ENCODE measurements at regions not wholly inside any gene's neighbourhood (a gene's known extent, or its start where the extent isn't known, plus 50 kb on each side); places are given as distances from the start of the nearest gene placed in this dataset.

DNA sequence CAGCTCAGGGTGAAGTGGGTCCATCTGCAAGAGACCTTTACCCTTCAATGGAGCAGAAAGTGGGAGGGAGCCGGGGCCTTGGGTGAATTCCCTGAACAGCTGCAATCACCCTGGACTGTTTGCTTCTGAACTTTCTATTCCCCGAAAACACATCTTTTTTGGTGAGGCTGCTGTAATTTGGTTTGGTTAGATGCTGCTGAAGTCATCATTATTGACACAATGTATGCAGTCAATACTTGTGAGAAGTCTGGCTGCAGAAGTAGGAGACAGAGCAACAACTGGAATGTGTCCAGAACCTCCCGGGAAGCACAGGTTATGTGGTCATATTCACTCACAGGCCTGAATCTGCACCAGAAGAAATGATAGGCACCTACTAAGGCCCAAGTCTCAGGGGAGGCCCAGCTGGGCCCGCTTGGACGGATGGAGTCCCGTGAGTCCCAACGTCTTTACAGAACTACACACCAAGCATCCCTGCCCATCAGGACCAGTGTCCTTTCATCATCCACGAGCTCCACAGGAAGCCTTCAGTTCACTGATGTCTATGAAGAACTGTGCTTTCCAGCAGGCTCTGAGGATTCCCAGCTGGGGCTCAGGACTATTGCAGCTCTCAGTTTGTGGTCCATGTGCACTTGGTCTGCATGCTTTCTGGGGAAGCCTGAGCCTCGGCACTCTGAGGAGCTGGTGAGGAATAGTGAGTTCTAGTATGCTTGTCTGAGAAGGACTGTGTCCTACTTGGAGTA is 177.6 kb downstream of the THBS2 start:
- TF ChIP-seq, protein P1, sequence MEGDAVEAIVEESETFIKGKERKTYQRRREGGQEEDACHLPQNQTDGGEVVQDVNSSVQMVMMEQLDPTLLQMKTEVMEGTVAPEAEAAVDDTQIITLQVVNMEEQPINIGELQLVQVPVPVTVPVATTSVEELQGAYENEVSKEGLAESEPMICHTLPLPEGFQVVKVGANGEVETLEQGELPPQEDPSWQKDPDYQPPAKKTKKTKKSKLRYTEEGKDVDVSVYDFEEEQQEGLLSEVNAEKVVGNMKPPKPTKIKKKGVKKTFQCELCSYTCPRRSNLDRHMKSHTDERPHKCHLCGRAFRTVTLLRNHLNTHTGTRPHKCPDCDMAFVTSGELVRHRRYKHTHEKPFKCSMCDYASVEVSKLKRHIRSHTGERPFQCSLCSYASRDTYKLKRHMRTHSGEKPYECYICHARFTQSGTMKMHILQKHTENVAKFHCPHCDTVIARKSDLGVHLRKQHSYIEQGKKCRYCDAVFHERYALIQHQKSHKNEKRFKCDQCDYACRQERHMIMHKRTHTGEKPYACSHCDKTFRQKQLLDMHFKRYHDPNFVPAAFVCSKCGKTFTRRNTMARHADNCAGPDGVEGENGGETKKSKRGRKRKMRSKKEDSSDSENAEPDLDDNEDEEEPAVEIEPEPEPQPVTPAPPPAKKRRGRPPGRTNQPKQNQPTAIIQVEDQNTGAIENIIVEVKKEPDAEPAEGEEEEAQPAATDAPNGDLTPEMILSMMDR (IDR thresholded peaks at IDR 0.05) = no peak
- TF ChIP-seq POLR2A (IDR thresholded peaks at IDR 0.05) = no peak
